MM.1S (cell line): ENCODE measurements at regions not wholly inside any gene's neighbourhood (a gene's known extent, or its start where the extent isn't known, plus 50 kb on each side); places are given as distances from the start of the nearest gene placed in this dataset.

Experiments
- CTCF ChIP-seq: fragments of 300-600 bp; sonication (generic); IDR thresholded peaks from 2 replicates; pipeline ENCODE4 v1.5.1; 2016; ENCODE audit warnings: antibody characterized with exemption, low read length, mixed read lengths
- EZH2 ChIP-seq: fragments of 300-600 bp; sonication (generic); optimal IDR thresholded peaks from 2 replicates; pipeline ENCODE3; 2017; ENCODE audit warnings: low read depth, mild to moderate bottlenecking, antibody characterized with exemption, low read length, mixed read lengths
- EZH2phosphoT487 ChIP-seq: fragments of 300-600 bp; sonication (generic); IDR thresholded peaks from 2 replicates; pipeline ENCODE4 v1.6.1; 2018; ENCODE audit warnings: antibody characterized with exemption, low read length

- TF ChIP-seq CTCF (no peak), EZH2 (no peak), EZH2phosphoT487 (no peak)
Observed at GRCh38 chr13:34561033-34561432, 381.0 kb upstream of the NBEA start.
